NCI-H510A treated with DMSO at 0.1 percent for 48 hours (cell line): ENCODE measurements at regions not wholly inside any gene's neighbourhood (a gene's known extent, or its start where the extent isn't known, plus 50 kb on each side); places are given as distances from the start of the nearest gene placed in this dataset.
"Not testable (repeated sequence)": the region's sequence is repeated elsewhere in the genome, so short reads cannot be mapped to it uniquely, and the experiment has no call there.

Experiments used
- DNase-seq: peaks from one replicate; lab custom pipeline; 2025; lab: John Stamatoyannopoulos, UW

DNA sequence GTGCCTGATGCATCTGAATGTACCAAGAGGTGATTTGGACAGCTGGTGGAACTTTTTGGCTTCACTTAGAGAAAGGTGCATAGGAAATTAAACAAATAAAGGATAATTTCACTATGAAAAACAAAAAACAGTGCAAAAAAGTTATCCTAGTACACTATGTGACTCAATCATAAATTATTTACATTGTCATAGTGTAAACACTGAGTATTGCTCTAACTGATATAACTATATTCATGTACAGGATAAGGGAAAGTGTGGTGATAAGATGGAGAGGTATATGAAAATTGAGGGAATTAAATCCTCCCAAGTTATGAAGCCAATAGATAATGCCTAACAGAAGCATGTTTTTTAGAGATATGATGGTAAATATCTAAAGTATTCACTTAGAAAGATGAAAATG is 50.2 kb upstream of the CPNE4 start:
- no peak for DNase-seq

DNA sequence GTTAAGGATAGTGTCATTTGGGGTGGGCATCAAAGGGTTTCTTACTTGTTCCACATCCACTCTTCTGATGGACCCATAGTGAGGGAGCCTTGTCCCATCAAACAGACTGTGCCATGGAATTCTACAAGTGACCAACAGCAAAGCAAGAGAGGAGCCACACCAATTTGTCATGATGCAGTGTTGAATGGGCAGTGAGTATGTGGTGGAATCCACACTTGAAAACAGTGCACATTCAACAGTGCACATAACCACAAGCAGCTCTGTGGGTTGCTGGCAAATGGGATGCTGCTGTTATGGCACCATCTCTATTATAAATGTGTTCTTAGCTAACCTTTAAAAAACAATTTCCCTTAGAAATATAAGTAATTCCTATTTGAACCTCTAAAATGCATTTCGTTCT is 52.5 kb upstream of the CPNE4 start:
- DNase-seq, result no peak

DNA sequence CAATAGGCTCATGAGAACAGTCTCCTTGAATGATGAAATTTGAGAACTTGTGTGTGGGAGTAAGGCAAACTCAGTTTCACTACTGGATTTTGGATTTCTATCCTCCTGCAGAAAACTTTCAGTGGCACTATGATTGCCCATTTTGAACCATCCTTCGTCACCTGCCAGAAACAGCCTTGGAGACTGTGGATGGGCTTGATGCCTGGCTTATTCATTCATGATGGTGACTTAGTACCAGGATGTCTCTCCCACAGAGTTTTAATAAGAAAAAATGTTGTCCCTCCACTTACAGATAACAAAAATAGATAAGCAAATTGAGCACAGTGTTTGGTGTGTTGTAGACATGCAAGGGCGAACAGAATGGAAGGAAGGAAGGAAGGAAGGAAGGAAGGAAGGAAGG is 53.5 kb upstream of the CPNE4 start:
- DNase-seq, result no peak

DNA sequence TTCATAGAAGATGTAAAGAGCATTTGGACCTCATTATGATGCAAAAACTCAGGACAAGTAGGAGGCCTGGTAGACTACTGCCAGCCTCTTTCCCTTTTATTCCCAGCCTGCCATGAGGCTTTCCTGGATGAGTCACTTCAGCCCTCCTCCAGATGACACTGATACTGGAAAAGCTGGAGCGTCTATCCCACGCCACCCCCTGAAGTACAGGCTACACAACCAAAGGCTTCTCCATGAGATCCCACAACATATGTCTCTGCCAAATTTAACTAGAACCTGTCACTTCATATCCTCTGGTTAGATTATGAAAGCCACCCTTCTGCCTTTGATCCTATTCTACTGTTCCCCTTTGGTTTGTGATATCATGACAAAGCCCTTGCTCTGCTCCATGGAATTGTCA is 56.1 kb upstream of the CPNE4 start:
- no peak for DNase-seq

DNA sequence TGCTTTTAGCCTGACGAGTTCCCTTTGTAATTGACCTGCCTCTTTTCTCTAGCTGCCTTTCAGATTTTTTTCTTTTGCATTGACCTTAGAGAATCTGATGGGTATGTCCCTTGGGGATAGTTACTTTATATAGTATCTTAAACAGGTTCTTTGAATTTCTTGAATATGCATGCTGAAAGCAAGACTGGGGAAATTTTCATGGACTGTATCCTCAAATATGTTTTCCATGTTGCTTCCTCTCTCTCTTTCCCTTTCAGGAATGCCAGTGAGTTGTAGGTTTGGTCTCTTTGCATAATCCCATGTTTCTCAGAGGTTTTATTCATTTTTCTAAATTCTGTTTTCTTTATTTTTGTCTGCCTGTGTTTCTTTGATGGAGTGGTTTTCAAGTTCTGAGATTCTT is 81.8 kb upstream of the CPNE4 start:
- no peak for DNase-seq

DNA sequence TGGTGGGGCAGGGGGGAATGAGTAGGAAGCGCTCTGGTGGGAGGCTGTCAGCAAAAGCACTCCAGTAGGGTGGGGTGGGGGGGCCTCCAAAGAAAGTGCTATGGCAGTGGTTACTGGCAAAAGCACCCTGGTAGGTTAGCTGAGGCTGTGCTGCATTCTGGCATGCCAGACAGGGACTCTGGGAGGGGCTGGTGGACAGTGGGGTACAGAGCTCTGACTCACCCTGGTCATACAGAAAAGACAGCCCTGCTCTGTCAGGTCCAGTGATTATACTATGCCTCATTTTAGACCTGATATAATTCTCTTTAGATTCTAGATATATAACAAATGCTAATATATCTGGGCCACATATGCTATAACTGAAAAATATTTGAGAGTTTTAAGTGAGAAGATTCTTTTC is 82.8 kb upstream of the CPNE4 start:
- no peak for DNase-seq

DNA sequence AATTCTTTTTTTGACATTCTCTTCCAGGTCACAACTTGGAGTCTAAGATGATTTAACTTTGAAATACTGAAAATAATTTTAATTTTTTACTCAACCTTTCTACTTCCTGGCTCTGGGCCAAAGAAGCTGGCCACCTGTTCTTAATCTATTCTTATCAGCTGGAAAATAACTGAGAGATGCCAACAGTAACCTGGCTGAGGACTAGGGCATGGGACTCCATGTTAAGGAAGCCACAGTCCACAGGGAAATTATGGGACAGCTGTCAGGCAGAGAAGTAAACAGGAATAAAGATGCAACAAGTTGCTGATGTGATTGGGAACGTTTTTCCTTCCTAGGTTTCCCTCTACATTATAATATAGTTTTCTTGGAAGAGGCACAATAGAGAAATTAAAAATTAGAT is 84.7 kb upstream of the CPNE4 start:
- no peak for DNase-seq

DNA sequence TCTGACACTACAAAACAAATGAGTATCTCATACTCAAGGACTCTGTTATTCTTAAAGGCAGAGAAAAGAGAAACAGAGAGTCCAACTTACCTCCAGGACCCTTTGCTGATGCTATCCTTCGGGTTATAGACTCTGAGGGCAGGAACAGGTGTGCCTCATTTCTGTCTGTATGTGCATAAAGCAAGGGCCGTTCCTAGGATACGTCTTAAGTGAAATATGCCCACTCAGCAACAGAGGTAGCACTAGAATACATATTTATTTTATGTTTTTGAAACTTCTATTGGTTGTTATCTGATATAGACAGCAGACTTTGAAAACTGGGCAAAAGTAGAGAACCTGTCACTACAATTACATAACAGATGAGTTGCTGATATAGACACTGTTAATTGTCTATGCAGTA is 89.3 kb upstream of the CPNE4 start:
- no peak for DNase-seq

DNA sequence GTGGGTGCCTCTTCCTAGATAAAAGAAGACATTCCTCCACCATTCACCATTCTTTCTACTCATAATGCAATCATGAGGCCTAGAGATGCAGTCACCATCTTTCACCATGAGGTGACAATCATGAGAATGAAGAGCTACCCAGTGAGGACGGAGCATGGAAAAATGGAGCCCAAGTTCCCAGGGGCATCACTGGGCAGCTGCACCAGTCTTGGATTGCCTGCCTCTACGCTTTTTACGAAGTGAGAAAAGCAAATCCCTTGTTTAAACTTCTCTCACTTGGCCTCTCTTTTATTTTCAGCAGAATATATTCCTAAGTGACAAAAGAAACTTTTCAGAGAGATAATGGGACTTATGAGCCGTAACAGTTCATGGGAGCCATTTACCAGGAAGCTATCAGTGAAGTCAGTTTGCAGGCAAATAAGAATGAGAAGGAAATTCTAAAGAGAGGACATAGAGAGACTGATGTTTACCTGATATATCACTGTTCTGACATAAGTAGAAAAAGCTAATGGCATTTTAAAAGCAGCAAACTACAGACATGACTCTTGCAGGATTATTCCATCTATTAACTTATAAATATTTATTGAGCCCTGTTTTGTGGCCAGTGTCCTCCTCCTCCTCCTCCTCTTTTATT is 90.0 kb upstream of the CPNE4 start:
- no peak for DNase-seq

DNA sequence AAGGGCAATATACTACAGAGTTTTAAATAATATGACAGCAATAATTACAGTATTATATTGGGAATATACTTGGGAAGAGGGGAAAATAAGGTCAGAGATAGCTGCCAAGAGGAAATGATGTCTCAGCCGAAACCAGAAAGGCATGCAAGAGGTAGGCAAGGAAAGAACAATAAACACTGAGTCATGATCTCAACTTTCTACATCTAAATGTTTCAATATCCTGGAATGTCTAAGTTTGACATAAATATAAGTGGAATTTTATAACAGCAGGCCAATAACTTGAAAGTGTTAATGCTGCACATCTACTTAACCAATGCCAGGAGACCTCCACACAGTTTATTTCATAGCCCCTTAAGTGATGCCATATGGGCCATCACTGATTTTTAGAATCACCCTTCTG is 99.8 kb upstream of the CPNE4 start:
- no peak for DNase-seq

DNA sequence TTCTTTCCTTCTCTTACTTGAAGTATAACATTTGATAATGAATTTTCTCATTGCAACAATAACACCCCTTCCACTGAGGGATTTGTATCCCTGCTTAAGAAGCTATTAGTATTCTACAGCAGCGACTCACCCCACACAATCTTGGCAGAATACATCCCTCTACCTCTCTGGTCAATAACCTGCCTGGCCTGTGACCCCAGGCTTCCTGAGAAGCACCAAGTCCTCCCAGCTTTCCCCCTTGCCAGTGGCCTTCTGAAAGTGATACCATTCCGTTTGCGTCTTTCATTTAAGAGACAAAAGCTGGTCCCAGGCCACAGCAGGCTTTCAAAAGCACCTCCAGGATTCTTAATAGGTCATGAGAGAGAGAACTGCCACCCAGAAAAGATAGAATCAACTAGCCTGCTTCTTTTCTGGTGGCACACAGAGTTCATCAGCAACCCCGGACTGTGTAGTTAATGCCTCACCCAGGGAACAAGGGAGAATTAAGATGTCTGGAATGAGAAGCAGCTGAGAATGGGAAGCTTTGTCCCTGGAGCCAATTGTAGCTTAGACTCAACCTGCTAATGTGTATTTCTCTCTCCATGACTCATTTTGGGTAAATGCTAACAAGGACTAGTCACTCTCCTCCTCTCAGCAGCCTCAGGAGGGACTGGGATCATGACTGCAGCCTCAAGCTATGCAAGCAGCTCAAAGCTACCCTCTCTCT is 101.0 kb upstream of the CPNE4 start:
- no peak for DNase-seq

DNA sequence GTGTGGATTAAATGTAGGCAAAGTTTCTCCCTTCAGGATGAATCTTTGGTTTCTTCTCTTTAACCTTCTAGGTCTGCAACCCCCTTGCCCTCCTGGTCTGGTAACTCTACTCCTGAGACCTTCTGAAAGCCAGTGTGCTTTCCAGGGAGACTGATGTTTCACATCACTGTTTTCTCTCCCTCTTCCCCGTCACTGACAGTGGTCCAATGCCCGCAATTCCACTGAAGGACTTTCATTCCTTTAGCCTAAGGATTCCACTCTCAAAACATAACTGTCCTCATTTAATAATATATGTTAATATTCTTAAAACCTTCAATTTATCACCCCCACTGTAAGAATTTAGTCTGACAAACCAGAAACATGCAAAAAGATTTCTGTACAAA is 101.5 kb upstream of the CPNE4 start:
- DNase-seq, result no peak

DNA sequence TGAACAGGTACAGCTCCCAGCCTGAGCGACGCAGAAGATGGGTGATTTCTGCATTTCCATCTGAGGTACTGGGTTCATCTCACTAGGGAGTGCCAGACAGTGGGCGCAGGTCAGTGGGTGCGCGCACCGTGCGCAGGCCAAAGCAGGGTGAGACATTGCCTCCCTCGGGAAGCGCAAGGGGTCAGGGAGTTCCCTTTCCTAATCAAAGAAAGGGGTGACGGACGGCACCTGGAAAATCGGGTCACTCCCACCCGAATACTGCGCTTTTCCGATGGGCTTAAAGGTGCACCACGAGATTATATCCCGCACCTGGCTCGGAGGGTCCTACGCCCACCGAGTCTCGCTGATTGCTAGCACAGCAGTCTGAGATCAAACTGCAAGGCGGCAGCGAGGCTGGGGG is 102.1 kb upstream of the CPNE4 start:
- DNase-seq, result not testable (repeated sequence)

DNA sequence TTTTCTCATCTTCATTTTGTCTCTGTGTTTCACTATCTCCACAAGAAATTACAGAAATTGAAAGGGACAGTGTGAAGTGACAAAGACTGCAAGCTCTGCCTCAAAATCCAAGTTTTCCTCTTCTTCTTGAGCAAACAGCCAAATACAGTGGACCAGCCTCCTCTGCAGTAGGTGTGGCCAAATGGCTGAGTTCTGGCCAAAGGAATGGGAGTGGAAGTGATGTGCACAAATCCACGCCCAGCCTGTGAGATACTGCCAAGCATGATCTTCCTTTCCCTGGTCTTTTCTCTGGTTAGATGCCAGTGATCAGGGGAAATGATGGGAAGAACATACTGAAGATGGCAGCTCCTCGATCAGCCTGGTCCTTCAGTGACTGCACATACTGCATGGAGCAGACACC is 111.0 kb upstream of the CPNE4 start:
- no peak for DNase-seq

DNA sequence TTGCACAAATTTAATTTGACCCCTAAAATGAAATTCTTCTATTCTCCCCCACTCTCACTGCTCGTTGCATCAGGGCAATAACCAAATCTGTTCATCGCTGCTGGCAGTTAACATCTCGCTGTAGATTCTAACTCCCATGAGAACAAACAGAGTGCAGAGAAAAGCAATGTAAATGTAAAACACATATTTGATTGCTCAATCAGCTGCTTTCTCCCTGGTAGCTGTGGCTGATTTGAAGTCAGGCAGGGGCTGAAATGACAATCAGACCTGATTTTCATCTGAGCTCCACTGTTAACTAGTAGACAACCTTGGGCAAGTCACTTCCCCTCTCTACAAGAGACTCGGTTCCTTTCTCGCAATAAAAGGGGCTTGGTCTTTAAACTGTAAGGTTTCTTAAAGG is 119.8 kb upstream of the CPNE4 start:
- no peak for DNase-seq

DNA sequence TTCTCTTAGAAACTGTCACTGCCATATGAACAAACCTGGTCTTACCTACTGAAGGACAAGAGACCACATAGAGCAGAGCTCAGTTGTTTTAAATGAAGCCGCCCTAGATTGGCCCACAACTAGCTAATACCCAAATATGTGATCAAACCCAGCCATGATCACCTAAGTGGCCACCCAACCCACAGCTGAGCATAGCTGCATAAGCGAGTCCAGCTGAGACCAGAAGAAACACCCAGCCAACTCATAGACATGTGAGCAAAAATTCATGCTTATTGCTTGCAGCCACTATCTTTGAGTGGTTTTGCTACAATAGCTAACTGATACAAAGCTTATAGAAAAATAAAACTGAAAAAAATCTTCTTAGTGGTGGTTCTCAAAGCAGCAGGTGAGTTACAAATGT is 124.3 kb upstream of the CPNE4 start:
- DNase-seq, result no peak

DNA sequence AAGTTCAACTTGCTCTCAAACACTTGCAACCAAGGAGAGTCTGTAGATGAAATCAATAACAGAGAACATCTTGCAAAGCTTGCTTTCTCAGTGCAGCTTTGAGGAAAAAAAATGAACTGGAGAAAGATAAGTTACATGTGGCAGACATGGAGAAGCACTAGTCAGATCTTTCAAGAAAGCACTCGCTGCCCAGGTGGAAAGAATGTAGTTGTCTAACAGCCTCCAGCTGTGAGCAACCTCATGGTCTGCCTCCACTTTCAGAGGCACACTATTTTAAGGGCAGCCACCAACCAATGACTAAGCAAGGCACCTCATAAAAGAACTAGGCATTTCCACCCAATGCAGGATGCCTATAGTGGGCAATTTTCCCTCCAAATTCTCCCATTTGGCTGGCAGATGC is 125.4 kb upstream of the CPNE4 start:
- DNase-seq, result no peak

DNA sequence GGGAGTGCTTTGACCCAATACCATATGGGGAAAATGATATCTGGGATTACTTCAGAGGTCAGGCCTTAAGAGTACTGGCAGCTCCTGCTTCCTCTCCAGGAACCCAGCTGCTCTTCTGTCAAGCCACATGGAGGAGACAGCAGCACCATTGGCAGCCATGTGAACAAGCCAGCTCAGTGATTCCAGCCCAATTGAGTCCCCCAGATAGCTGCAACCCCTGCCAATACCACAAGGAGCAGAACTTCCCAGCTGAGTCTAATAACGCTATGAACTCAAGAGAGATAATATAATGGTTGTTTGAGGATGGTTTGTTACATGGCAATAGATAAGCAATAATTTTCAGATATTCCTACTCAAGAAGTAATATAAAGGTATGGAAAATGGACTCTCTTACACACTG is 126.8 kb upstream of the CPNE4 start:
- DNase-seq, result no peak

DNA sequence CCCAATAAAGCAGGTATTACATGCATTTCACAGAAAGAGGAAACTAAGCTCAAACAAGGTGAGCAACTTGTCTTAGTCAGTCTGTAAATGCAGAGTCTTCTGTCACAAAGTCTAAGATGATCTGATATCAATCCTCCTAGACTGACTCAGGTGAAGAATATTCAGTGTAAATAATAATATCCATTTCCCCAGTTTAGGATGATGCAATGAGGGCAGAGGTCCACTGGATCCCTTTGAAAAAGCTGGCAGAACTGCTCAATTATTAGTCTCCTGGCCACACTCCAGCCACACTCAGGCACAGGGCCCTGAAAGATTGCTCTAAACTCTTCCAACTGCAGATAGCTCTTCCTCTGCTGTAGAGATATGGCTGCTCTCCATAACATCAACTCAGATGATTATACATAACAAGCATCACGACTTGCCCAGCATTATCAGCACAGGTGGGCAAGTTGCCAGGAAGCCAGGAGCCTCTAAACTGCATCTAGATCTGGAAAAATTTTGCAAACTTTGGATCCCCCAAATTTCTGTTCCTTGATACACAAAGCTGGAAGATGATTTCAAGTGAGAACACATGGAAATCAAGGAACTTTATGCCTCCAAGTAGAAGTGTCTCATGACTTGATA is 129.8 kb upstream of the CPNE4 start:
- DNase-seq, result no peak

DNA sequence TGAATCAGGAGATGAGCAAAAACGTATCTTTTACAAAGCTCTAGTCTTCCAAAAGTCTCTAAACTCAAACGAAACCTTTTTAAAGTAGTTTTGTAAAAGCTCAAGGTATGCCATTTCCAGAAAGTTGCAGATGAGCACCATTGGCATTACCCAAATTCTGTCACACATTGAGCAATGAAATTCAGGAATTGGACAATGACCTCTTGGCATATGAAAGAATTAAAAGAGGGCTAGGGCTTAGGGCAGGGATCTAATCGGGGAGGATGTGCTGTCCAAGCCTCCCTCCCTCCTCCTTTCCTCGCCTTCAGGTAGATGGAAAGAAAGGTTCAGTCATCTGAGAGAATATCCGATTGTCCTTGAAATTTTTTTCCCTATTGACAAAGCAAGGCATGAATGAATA is 133.1 kb upstream of the CPNE4 start:
- DNase-seq, result no peak

DNA sequence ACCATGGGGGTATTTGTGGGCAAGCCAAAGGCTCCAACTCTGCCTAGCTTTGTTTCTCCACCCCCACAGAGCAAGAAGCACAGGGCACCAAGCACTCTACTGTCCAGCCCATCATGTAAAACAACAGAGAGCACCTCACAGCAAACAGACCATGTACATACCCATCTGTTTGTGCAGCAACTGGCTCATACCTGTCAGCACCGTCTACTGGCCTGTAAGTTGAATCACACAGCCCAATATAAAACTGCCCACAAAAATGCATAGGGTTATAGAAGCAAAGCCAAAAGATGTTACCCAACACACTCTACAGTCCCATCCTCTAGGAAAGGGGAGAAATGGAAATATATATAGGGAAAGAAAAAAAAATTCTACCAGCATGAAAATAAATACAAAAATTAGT is 139.7 kb upstream of the CPNE4 start:
- DNase-seq, result no peak

DNA sequence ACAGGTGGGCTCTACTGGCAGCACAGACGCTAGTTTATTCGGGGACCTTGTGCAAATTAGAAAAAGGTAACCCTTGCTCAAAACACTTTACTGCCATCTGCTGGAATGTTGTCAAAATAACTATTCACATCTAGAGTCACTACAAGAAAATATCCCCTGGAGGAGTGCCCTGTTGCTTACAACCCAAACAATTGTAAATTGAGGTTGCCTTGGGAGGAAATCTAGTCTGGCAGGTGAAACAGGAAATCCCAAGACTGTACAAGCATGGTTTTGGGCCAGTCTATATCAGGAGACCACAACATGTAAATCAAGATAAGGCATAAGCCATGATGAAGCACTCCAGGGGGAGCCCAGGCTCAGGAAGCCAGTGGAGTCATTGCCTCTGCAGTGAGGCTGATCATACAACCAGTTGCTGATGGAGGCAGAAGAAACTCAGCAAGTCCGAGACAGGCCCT is 136.8 kb upstream of the ACP3 start:
- peak; percentile 85 for DNase-seq

DNA sequence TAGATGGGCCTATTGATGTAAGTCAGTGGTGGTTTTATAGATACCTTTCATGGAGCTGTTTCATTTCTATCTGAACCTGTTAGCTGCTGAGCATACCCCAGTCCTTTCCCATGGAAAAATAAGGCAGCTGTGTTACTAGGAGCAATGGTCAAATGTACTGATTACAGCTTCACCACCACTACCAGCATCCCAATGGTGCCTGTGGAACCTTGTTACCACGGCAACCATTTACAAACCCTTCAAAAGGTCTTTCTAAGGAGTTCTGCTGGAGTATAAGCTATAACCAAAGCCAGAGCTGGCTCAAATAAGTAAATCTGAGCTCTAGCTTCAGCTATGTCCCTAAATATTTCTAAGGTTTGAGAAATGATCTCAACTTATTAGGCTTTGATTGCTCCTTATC is 133.4 kb upstream of the ACP3 start:
- no peak for DNase-seq

DNA sequence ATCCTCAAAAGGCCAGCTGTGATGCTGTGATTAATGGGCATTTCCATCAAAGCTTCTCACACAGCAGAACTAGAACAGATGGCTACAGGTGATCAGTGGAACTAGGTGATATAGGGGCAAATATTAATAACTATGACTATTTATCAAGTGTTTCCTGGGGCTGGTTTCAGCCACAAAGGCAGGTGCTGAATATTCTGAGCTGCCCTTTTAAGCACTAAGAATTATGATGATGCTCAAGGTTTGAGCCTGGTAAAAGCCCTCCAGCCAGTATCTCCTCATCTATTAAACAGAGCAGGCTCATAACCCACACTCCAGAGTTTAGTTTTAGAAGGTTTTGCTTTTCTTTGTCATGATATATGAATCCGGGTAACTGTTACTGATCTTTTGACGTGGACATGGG is 129.5 kb upstream of the ACP3 start:
- no peak for DNase-seq
